GM12891 (cell line): ENCODE measurements at regions not wholly inside any gene's neighbourhood (a gene's known extent, or its start where the extent isn't known, plus 50 kb on each side); places are given as distances from the start of the nearest gene placed in this dataset.

Source experiments
- POLR2A ChIP-seq: IDR thresholded peaks from 2 replicates; pipeline ENCODE4 v1.6.1; 2011; ENCODE audit warnings: low read depth, low read length, control low read depth
- POLR2AphosphoS5 ChIP-seq: IDR thresholded peaks from 2 replicates; pipeline ENCODE4 v1.6.1; 2011; ENCODE audit warnings: low read depth, low read length, control low read depth
- POU2F2 ChIP-seq: IDR thresholded peaks from 2 replicates; pipeline ENCODE4 v1.6.1; 2011; ENCODE audit warnings: low read depth, mild to moderate bottlenecking, control low read depth, low read length, moderate library complexity

- TF ChIP-seq POU2F2 = no peak
- TF ChIP-seq POLR2AphosphoS5 = no peak
- TF ChIP-seq POLR2A = no peak
Measured at GRCh38 chr3:124235446-124235845, 243.5 kb upstream of the ROPN1 start.
